GM12878 (cell line): ENCODE measurements at regions not wholly inside any gene's neighbourhood (a gene's known extent, or its start where the extent isn't known, plus 50 kb on each side); places are given as distances from the start of the nearest gene placed in this dataset.

Experiments
- ATAC-seq: fragments of 200-7000 bp; cut with Tn5 transposase; 3 replicates; pipeline ENCODE4 v1.9.1; 2020; ENCODE audit warnings: mild to moderate bottlenecking, moderate library complexity
- BruUV-seq: library from RNA; stranded (reverse); fragments of 400-500 nt; replicated peaks from 2 replicates; lab custom pipeline; 2021; lab: Mats Ljungman, UMichigan
- CTCF ChIA-PET: fragments of 300-600 bp; sonication (Branson Sonifier 250); formaldehyde crosslinking; extraction: SDS; loops from one replicate; lab custom pipeline; 2021; ENCODE audit warnings: inconsistent platforms; lab: Yijun Ruan, JAX
- POLR2A ChIA-PET: fragments of 350-600 bp; formaldehyde crosslinking; extraction: SDS; loops from one replicate; lab custom pipeline; 2021; ENCODE audit warnings: inconsistent platforms; lab: Charles Lee
- RAD21 ChIA-PET: fragments of 300-600 bp; sonication (Branson Sonifier 250); formaldehyde crosslinking; loops from one replicate; lab custom pipeline; 2023; ENCODE audit warnings: antibody characterized with exemption; ENCODE audit not compliant: unreplicated experiment; lab: Charles Lee
- SMC1A ChIA-PET: fragments of 300-600 bp; sonication (Branson Sonifier 250); formaldehyde crosslinking; loops from one replicate; lab custom pipeline; 2023; ENCODE audit not compliant: unreplicated experiment, uncharacterized antibody; lab: Charles Lee
- DNase-seq: peaks from one replicate; pipeline ENCODE4 v3.0.0-alpha.2; 2011; ENCODE audit warnings: low read depth, low spot score
- FAIRE-seq: peaks from 3 replicates; lab custom pipeline; 2011; peaks lifted over from hg19 to GRCh38; lab: Jason Lieb, UNC
- H2AFZ ChIP-seq: 2 replicates; pipeline ENCODE4 v1.6.0; 2011; ENCODE audit warnings: low read depth, low read length, control low read depth; ENCODE audit not compliant: control insufficient read depth
- H3K27ac ChIP-seq: 2 replicates; pipeline ENCODE4 v1.5.1; 2011; ENCODE audit warnings: control low read depth; ENCODE audit not compliant: control insufficient read depth, insufficient read depth
- H3K27me3 ChIP-seq, 2 experiments: replicated peaks in 1 of 2; 2 replicates each; pipeline versions ENCODE4 v1.6.0 to v1.6.1; 2011; ENCODE audit warnings: low read length in 1 of 2; ENCODE audit not compliant: control insufficient read depth in 2 of 2, insufficient read depth in 2 of 2
- H3K36me3 ChIP-seq, 2 experiments: 2 replicates each; pipeline ENCODE4 v1.5.1; 2011; ENCODE audit warnings: low read length in 1 of 2; ENCODE audit not compliant: control insufficient read depth in 2 of 2, insufficient read depth in 2 of 2
- H3K4me1 ChIP-seq: 2 replicates; pipeline ENCODE4 v1.6.1; 2011; ENCODE audit warnings: mild to moderate bottlenecking, low read length, moderate library complexity, mixed read lengths; ENCODE audit not compliant: control insufficient read depth, insufficient read depth
- H3K4me2 ChIP-seq: 2 replicates; pipeline ENCODE4 v1.6.0; 2011; ENCODE audit warnings: control low read depth; ENCODE audit not compliant: control insufficient read depth, insufficient read depth
- H3K4me3 ChIP-seq: fragments of 200-600 bp; sonication (generic); 2 replicates; pipeline ENCODE4 v1.5.1; 2016
- H3K79me2 ChIP-seq: 2 replicates; pipeline ENCODE4 v1.6.0; 2011; ENCODE audit warnings: low read length; ENCODE audit not compliant: control insufficient read depth, insufficient read depth
- H3K9ac ChIP-seq: 2 replicates; pipeline ENCODE4 v1.8.0; 2011; ENCODE audit warnings: low read length, control low read depth, mixed read lengths; ENCODE audit not compliant: control insufficient read depth, insufficient read depth
- H3K9me3 ChIP-seq: replicated peaks from 3 replicates; pipeline ENCODE4 v1.5.1; 2011; ENCODE audit warnings: mild to moderate bottlenecking, low read length; ENCODE audit not compliant: control insufficient read depth, insufficient read depth
- H4K20me1 ChIP-seq: 2 replicates; pipeline ENCODE4 v1.6.0; 2011; ENCODE audit not compliant: control insufficient read depth, insufficient read depth
- BCLAF1 ChIP-seq: fragments of 450-650 bp; IDR thresholded peaks from 2 replicates; pipeline ENCODE4 v1.6.1; 2017; ENCODE audit warnings: antibody characterized with exemption, mild to moderate bottlenecking, moderate library complexity
- NFIC ChIP-seq: IDR thresholded peaks from 2 replicates; pipeline ENCODE4 v1.6.1; 2012; ENCODE audit warnings: low read depth, mild to moderate bottlenecking, inconsistent platforms, low read length, moderate library complexity
- PAX8 ChIP-seq: fragments of 450-650 bp; IDR thresholded peaks from 2 replicates; pipeline ENCODE4 v1.6.1; 2017; ENCODE audit warnings: mild to moderate bottlenecking, moderate library complexity
- PKNOX1 ChIP-seq: fragments of 450-650 bp; IDR thresholded peaks from 2 replicates; pipeline ENCODE4 v1.6.1; 2016; ENCODE audit warnings: mild to moderate bottlenecking
- RELA ChIP-seq: fragments of 450-650 bp; IDR thresholded peaks from 2 replicates; pipeline ENCODE4 v1.8.0; 2014; ENCODE audit warnings: borderline replicate concordance; ENCODE audit not compliant: partially characterized antibody
- RUNX3 ChIP-seq: IDR thresholded peaks from 2 replicates; pipeline ENCODE4 v1.6.1; 2012; ENCODE audit warnings: low read length, inconsistent platforms
- SKIL ChIP-seq: fragments of 450-650 bp; IDR thresholded peaks from 2 replicates; pipeline ENCODE4 v1.6.1; 2017; ENCODE audit warnings: mild to moderate bottlenecking, low read depth, inconsistent platforms; ENCODE audit not compliant: poor library complexity, severe bottlenecking
- SRF ChIP-seq, 2 experiments: IDR thresholded peaks; 2 replicates each; pipeline ENCODE4 v1.6.1; 2011; ENCODE audit warnings: low read depth in 2 of 2, low read length in 2 of 2, mild to moderate bottlenecking in 1 of 2, moderate library complexity in 1 of 2
- SUZ12 ChIP-seq: fragments of 200-600 bp; sonication (generic); IDR thresholded peaks from one replicate; pipeline ENCODE4 v1.6.1; 2018; ENCODE audit warnings: antibody characterized with exemption, mild to moderate bottlenecking; ENCODE audit not compliant: unreplicated experiment
- ZNF592 ChIP-seq: fragments of 450-650 bp; IDR thresholded peaks from 2 replicates; pipeline ENCODE4 v1.6.1; 2017; ENCODE audit warnings: mild to moderate bottlenecking, moderate library complexity
- WGBS: methylation state at CpG from one replicate; pipeline ENCODE4 v1.1.6; 2016; ENCODE audit warnings: low lambda C conversion rate; ENCODE audit not compliant: insufficient replicate concordance, insufficient coverage; ENCODE audit errors: missing lambda C conversion rate; 5-methylcytosine and 5-hydroxymethylcytosine counted together
- in situ Hi-C: fragments of 300-500 bp; cut with MboI; formaldehyde crosslinking; loops from 9 replicates; pipeline ENCODE4 v1.14.3; 2018; ENCODE audit warnings: mixed read lengths
- intact Hi-C: fragments of 100-400 bp; cut with micrococcal nuclease; formaldehyde crosslinking; loops from one replicate; pipeline ENCODE4 v1.14.2; 2022; ENCODE audit not compliant: unreplicated experiment

GRCh38 chr3:113156816-113157333, 54.5 kb upstream of the BOC start:
- in situ Hi-C loops (no loop called here), intact Hi-C loops (no loop called here)
- DNase-seq: no peak
- SMC1A ChIA-PET: no interaction called here
- Histone ChIP-seq H3K4me1 (peaks cover 11% of the 10 kb centered on the region), H3K79me2 (no peaks in the 10 kb centered on the region), H3K9ac (no peak overlapping the region), H3K27ac (no peak overlapping the region), H3K4me2 (no peak overlapping the region), H3K36me3 (no peaks in the 10 kb centered on the region), H2AFZ (no peak overlapping the region), H3K4me3 (no peak overlapping the region), H3K9me3 (no peaks in the 10 kb centered on the region; the same call in 2 of the 3 replicates), H4K20me1 (no peaks in the 10 kb centered on the region), H3K27me3 (no peaks in the 10 kb centered on the region)
- POLR2A ChIA-PET: no interaction called here
- TF ChIP-seq SKIL (no peak), SUZ12 (no peak), ZNF592 (no peak), RELA (no peak), PKNOX1 (no peak), RUNX3 (no peak), BCLAF1 (no peak), SRF (IDR thresholded peaks at IDR 0.05; ENCODE audit: low read depth in 2 of 2, low read length in 2 of 2) (no peak), PAX8 (no peak), NFIC (no peak)
- no TSS peak for BruUV-seq
- FAIRE-seq: no peak
- 3% methylated on average over 2 of the region's 2 CpGs for WGBS
- CTCF ChIA-PET: no interaction called here
- RAD21 ChIA-PET: no interaction called here
- ATAC-seq: no peak
